Thyroid gland (tissue), 4 donors: ENCODE measurements at regions not wholly inside any gene's neighbourhood (a gene's known extent, or its start where the extent isn't known, plus 50 kb on each side); places are given as distances from the start of the nearest gene placed in this dataset.

Experiments used
- CTCF ChIP-seq, 6 experiments: fragments of 200-600 bp in 3 of 6; fragments of 450-650 bp in 3 of 6; sonication (generic) in 3 of 6; IDR thresholded peaks; one replicate each; pipeline ENCODE4 v1.5.1; 2016 to 2019; ENCODE audit warnings: antibody characterized with exemption in 6 of 6, mild to moderate bottlenecking in 2 of 6, inconsistent platforms in 1 of 6, moderate library complexity in 1 of 6
- POLR2A ChIP-seq, 2 donors: fragments of 450-650 bp; IDR thresholded peaks; one replicate each; pipeline ENCODE4 v1.6.1; 2017; ENCODE audit warnings: antibody characterized with exemption in 2 of 2, mild to moderate bottlenecking in 2 of 2, moderate library complexity in 1 of 2

GRCh38 chr4:27518876-27519275 lies 658.2 kb downstream of the STIM2 start:
- TF ChIP-seq CTCF (IDR thresholded peaks at IDR 0.05) = no peak
- no peak for TF ChIP-seq POLR2A (IDR thresholded peaks at IDR 0.05)
